Mucosa of stomach (tissue), 1 donor: ENCODE measurements at regions not wholly inside any gene's neighbourhood (a gene's known extent, or its start where the extent isn't known, plus 50 kb on each side); places are given as distances from the start of the nearest gene placed in this dataset.
"Not testable (repeated sequence)": the region's sequence is repeated elsewhere in the genome, so short reads cannot be mapped to it uniquely, and the experiment has no call there.

Source experiments
- H3K27me3 ChIP-seq: one replicate; pipeline ENCODE4 v1.7.0; 2013; ENCODE audit warnings: mild to moderate bottlenecking, low read length; ENCODE audit not compliant: control insufficient read depth, insufficient read depth
- H3K36me3 ChIP-seq: one replicate; pipeline ENCODE4 v1.7.0; 2013; ENCODE audit warnings: low read length; ENCODE audit not compliant: control insufficient read depth, insufficient read depth
- H3K4me1 ChIP-seq: one replicate; pipeline ENCODE4 v1.7.0; 2013; ENCODE audit warnings: mild to moderate bottlenecking, low read length; ENCODE audit not compliant: control insufficient read depth, insufficient read depth
- H3K4me3 ChIP-seq: one replicate; pipeline ENCODE4 v1.7.0; 2013; ENCODE audit warnings: low read length
- H3K9ac ChIP-seq: one replicate; pipeline ENCODE4 v1.7.0; 2013; ENCODE audit warnings: mild to moderate bottlenecking, low read length, moderate library complexity
- H3K9me3 ChIP-seq: one replicate; pipeline ENCODE4 v1.7.0; 2013; ENCODE audit warnings: mild to moderate bottlenecking, low read length, moderate library complexity; ENCODE audit not compliant: control insufficient read depth
- donor health status: Pancreatic carcinoma.

DNA sequence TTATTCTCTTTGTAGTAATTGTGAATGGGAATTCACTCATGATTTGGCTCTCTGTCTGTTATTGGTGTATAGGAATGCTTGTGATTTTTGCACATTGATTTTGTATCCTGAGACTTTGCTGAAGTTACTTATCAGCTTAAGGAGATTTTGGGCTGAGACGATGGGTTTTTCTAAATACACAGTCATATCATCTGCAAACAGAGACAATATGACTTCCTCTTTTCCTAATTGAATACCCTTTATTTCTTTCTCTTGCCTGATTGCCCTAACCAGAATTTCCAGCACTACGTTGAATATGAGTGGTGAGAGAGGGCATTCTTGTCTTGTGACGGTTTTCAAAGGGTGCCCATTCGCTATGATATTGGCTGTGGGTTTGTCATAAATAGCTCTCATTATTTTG, 209.8 kb upstream of the NEBL start:
- H3K4me3 ChIP-seq, H3K27me3 ChIP-seq, H3K36me3 ChIP-seq: not testable (repeated sequence)

DNA sequence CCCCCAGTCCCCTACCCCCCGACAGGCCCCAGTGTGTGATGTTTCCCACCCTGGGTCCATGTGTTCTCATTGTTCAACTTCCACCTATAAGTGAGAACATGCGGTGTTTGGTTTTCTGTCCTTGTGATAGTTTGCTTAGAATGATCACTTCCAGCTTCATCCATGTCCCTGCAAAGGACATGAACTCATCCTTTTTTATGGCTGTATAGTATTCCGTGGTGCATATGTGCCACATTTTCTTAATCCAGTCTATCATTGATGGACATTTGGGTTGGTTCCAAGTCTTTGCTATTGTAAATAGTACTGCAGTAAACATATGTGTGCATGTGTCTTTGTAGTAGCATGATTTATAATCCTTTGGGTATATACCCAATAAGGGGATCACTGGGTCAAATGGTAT, 208.2 kb upstream of the NEBL start:
- not testable (repeated sequence) for H3K36me3 ChIP-seq, H3K27me3 ChIP-seq, H3K9ac ChIP-seq, H3K9me3 ChIP-seq, H3K4me1 ChIP-seq, H3K4me3 ChIP-seq

More for the DNA sequence above, 209.8 kb upstream of the NEBL start:
- H3K9me3 ChIP-seq, H3K4me1 ChIP-seq, H3K9ac ChIP-seq: not testable (repeated sequence)

DNA sequence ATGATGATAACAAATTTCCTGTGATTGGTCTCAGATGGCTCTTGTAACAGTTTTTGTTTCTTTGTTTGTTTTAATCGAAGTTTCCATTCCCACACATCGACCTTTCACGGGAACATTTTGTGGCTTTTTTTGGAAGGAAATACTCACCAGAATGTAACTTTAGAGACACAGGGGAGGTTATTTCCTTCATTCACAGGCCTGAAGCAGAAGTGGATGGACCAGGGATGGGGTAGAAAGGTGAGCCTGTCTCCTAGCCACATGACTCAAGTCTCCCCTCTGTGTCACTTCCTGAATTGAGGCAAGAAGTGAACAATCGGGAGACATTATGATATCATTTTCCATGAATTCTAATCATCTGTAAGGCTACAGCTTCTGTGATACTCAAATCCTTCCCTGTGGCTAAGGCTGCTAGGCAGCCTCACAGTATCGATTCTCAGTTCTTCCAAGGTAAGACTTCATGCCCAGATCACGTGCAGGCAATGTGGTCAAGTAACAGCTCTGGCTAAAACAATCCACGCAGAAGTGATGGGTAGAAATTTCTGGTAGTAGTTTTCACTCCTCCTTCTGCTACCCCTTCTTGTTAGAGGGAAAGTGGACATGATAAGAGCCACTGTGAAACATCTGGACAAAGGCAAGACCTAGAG, 203.9 kb upstream of the NEBL start:
- H3K4me3 ChIP-seq, result no peak overlapping the region

DNA sequence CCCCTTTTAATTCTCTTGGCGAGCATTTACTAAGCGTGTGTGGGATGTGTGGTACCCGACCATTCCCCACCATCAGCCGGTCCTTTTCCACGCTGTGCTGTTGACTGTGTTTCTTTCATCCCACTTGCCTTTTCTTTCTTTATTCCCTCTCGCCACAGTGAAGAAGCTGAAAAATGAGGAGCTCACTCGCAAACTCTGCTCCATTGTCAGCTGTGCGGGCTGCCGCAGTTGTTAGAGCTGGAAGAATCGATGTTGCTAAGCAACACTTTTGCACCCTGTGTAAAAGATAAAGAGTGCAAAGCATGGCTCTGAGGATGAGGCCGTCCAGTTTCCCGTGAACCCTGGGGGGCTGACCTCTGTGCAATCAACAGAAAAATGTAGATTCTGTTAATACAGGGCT, 203.1 kb upstream of the NEBL start:
- no peaks in the 10 kb centered on the region for H3K4me1 ChIP-seq
- no peaks in the 10 kb centered on the region for H3K36me3 ChIP-seq
- no peaks in the 10 kb centered on the region for H3K9me3 ChIP-seq
- no peak overlapping the region for H3K4me3 ChIP-seq
- no peak overlapping the region for H3K9ac ChIP-seq
- no peaks in the 10 kb centered on the region for H3K27me3 ChIP-seq

More for the DNA sequence above, 203.9 kb upstream of the NEBL start:
- H3K4me1 ChIP-seq, result no peaks in the 10 kb centered on the region
- H3K9me3 ChIP-seq, result no peaks in the 10 kb centered on the region
- H3K9ac ChIP-seq, result no peak overlapping the region
- H3K36me3 ChIP-seq, result no peaks in the 10 kb centered on the region
- no peaks in the 10 kb centered on the region for H3K27me3 ChIP-seq

DNA sequence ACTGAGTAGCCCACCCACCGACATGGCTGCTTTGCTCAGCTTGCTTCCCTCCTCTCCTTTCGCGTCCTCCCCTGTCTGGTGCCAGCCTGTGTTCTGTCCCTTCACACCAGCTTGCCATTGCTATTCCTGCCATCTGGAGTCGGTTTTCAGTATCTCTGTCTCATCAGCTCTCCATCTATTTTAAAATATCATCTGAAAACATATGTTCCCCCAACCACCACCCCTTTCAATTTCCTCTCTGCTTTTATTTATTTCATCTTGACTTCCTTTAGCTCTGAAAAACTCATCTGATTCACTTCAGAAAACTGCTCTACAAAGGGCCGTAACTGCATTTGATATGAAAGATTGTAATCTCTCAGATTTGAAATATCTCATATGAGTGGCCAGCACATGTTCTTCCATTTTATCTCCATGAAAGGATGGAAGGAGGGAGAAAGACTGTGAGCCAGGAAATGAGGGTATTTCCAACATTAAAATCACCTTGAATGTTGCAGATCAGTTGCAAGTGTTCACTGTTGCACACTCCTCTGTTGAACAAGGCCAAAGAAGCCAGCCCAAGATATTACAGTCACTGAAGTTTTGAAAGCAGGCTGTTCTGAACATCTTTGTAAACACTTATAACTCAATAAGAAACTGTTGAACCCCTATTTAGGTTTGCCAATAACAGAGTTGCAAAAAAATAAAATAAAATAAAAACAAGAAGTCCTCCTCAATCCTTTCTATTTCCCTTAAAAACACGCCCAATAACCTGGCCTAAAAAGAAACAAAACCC, 202.4 kb upstream of the NEBL start:
- no peaks in the 10 kb centered on the region for H3K36me3 ChIP-seq
- H3K27me3 ChIP-seq, result no peaks in the 10 kb centered on the region
- no peak overlapping the region for H3K4me3 ChIP-seq
- H3K9ac ChIP-seq, result no peak overlapping the region
- H3K9me3 ChIP-seq, result no peaks in the 10 kb centered on the region
- no peaks in the 10 kb centered on the region for H3K4me1 ChIP-seq

DNA sequence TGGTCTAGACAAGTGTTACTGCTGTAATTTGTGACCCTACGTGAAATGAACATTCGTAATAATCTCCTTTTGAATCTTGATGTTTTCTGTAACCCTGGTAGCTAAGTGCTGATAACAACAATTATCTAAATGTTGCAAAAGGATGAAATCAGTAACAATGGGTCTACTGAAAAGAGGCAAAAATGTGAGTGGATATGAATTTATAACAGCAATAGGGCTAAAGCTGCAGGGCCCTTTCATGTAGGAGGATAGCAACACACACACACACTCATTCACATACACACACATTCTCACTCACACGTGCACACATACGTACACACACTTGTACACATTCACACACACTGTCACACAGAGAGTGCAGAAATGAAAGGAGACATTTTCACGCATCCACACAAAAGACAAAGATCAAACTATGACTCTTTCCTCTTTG, 200.8 kb upstream of the NEBL start:
- Histone ChIP-seq H3K9ac (no peak overlapping the region), H3K27me3 (no peaks in the 10 kb centered on the region), H3K4me1 (no peaks in the 10 kb centered on the region), H3K9me3 (no peaks in the 10 kb centered on the region), H3K36me3 (no peaks in the 10 kb centered on the region), H3K4me3 (no peak overlapping the region)

DNA sequence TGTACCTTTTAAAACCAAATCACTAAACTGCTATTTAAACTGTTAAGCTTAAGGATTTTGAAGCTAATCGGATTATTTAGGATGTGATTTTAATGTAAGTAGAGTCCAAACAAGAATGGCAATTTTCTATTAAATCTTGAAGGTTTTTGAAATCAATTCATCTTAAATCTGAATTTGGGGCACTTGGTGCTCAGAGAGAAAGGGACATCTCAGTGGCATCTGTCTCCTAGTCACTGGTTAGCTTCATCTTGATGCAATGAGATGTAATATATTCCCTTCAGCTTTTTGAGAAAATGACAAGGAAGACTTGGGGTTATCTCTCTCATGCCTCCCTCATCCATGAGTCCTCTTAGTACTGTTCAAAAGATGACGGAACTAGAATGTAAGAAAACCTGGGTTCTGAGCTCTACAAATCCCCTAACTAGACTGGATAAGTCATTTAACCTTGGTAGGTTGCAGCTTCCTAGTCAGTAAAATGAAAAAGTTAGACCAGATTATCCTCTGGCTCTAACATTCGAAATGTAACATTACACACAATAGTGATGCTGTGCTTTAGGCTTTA, 198.5 kb upstream of the NEBL start:
- no peaks in the 10 kb centered on the region for H3K4me1 ChIP-seq
- H3K36me3 ChIP-seq, result no peaks in the 10 kb centered on the region
- H3K27me3 ChIP-seq, result no peaks in the 10 kb centered on the region
- H3K9ac ChIP-seq, result no peak overlapping the region
- H3K4me3 ChIP-seq, result no peak overlapping the region
- H3K9me3 ChIP-seq, result no peaks in the 10 kb centered on the region

DNA sequence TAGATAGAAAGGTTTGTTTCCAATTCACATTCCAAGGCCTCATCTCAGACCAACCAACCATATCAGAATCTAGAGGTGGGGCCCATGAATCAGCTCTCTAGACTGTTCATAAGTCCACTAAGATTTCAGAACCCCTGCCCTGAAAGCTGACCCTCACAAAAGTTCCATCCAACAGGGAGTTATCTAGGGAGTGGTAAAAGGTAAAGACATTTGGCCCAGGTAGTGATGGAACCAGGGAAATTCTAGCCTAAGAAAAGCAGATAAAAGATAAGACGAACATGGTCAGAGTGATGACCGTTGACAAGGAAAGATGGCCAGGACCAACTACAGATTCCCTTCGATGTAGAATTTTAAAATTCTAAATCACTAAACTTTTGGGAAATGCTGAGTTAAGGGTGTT, 198.0 kb upstream of the NEBL start:
- Histone ChIP-seq H3K4me3 (no peak overlapping the region), H3K4me1 (no peaks in the 10 kb centered on the region), H3K36me3 (no peaks in the 10 kb centered on the region), H3K27me3 (no peaks in the 10 kb centered on the region), H3K9me3 (no peaks in the 10 kb centered on the region), H3K9ac (no peak overlapping the region)

DNA sequence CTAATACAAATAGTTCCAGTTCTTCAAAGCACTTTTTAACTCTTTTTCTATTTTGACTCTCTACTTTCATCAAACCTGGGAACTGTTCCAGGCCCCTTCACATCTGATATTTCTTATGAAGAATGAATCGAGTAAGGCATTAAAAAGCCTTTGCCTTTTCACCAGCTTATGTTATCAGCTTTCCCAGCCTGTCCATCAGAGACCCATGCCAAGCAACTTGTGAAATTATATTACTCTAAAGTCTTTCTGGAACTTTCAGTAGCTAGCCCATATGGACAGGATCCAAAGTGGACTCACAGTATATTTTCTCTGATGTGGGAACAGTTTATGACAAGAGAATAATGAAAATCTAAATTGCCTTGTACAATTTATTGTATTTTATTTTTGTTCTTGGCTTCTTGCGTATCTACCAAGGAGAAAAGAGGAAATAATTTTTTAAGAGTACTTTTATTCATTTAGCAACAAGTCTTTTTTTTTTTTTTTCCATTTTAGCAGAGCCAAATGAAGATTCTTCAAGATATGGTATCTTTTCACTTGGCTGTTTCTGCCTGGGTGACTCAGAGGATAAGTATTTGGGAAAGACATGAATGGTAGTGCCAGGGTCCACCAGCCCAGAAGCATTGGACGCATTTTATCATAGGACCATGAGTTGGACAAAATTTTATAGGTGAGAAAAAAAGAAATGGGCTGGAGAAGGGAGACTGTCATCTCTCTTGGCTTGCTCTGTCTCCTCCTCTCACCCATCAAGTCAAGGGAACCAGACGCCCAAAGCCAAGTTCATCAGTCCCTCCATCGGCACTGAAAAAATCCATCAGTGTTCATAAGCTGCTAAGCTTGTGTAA, 195.8 kb upstream of the NEBL start:
- Histone ChIP-seq H3K4me3 (no peak overlapping the region), H3K4me1 (no peaks in the 10 kb centered on the region), H3K36me3 (no peaks in the 10 kb centered on the region), H3K9me3 (no peaks in the 10 kb centered on the region), H3K9ac (no peak overlapping the region), H3K27me3 (no peaks in the 10 kb centered on the region)

DNA sequence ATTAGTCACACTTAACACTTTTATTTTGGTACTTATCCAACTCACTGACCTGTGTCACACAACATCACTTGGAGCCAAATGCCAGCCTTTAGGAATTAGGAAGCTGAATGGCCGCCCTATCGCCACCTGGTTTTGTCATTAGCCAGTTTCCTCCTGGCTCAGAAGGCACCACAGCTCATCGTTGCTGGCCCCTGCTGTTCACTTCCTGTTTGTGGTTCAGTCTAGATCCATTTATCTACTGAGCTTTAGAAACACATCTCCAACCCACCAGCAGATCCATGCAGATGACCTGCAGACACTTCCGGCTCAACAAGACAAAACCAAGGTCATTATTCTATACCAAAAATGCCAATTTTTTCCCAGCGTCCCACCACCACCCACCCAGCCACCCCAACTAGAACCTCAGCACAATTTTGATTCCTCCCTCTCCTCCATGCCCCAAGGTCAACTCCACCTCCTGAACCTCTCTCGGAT, 193.5 kb upstream of the NEBL start:
- H3K27me3 ChIP-seq, result no peaks in the 10 kb centered on the region

DNA sequence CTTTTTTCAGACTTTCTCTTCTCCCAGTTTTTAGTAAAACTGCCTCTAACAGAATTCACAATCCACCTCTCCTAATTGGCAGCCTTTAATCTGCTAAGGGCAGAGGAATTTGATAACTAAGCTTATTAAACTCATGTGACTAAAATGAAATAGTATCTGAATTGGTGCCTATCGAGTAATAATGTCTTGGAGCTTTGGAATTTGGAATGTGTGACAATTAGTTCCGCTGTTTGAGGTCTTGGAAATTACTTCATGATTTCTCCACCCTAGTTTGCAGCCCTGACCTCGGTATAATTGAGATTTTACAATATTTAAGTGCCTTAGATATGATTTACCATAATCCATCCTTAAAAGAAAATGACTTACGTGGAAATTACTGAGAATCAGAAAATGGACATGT, 190.4 kb upstream of the NEBL start:
- Histone ChIP-seq H3K4me1 (no peaks in the 10 kb centered on the region), H3K9me3 (no peaks in the 10 kb centered on the region), H3K9ac (no peak overlapping the region), H3K36me3 (no peaks in the 10 kb centered on the region), H3K4me3 (no peak overlapping the region), H3K27me3 (no peaks in the 10 kb centered on the region)

More for the DNA sequence above, 193.5 kb upstream of the NEBL start:
- no peaks in the 10 kb centered on the region for H3K4me1 ChIP-seq
- H3K4me3 ChIP-seq, result no peak overlapping the region
- no peak overlapping the region for H3K9ac ChIP-seq
- no peaks in the 10 kb centered on the region for H3K36me3 ChIP-seq
- H3K9me3 ChIP-seq, result no peaks in the 10 kb centered on the region

DNA sequence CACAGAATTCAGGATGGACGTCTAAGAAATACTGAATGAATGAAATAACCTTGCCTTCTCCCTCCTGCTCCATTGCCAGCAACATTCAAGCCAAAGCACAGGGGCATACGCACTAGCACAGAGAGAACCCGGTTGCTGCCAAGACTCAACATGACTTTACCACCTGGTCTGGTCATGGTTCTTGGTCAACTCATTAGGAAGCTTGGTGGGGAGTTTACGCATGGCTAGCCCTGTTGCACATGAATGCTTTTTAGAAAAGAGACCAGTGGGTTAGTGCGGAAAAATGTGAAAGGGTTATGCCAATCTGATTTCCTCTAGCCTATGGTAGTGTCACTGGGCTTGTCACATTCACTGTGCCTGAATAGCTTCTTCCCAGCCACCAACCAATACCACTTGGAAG, 187.6 kb upstream of the NEBL start:
- Histone ChIP-seq H3K4me1 (no peaks in the 10 kb centered on the region), H3K27me3 (no peaks in the 10 kb centered on the region), H3K9ac (no peak overlapping the region), H3K9me3 (no peaks in the 10 kb centered on the region), H3K4me3 (no peak overlapping the region), H3K36me3 (no peaks in the 10 kb centered on the region)
